ENCODE measurements at regions not wholly inside any gene's neighbourhood (a gene's known extent, or its start where the extent isn't known, plus 50 kb on each side); places are given as distances from the start of the nearest gene placed in this dataset.

DNA sequence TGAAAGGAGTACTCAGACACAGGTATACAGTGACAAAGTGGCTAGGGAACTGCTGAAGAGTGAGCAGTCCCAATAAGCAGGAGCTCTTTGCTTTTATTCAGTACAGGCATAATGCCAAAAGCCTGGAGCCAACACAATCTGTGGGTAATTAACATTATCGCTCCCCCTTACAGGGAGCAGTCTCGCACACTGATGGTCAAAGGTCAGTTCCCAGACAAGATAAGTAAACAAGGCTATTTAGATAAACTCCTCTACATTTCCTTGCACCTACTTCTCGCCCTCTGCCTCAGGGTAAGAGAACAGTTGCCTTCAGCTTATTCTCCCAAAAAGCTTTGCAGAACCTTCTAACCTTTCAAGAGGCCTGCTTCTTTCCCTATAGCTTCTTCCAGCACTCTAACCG is 73.9 kb upstream of the TAF9B start:
- no peak for DNase-seq

DNA sequence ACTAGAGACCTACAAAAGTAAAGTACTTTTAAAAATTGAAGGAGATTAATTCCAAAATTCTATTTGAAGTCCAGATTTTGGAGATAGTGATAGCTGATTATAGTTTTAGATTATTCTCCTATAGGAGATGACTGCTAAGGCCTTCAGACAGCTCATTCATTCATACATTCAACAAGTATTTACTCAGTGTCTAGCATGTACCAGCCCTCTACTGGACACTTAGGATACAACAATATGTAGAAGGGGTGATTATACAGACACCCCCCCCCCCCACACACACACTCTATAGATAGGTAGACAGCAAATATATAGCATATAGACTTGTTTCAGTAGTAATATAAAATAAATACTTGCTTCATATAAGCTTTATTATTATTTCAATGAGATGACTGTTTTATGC is 60.4 kb upstream of the TAF9B start:
- DNase-seq = peak; percentile 15
